ENCODE measurements at regions not wholly inside any gene's neighbourhood (a gene's known extent, or its start where the extent isn't known, plus 50 kb on each side); places are given as distances from the start of the nearest gene placed in this dataset.
"Not testable (repeated sequence)": the region's sequence is repeated elsewhere in the genome, so short reads cannot be mapped to it uniquely, and the experiment has no call there.

DNA sequence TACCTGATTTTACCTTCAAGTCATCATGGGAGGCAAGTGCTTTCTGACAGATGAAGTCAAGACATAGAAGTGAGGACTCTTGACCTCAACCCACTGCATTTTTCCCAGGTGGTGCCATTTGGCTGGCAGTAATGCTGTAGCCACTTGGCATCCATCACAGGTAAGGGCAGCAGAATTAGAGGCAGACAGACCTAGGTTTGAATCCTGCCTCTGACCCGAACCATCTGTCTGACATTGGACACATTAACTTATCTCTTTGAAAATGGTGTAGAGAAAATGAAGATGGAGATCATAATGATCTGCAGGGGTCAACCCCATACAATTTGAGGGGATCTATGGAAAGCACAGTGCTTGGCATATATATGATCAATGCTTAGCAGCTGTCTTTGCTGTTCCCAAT, 505.5 kb downstream of the NPIPA7 start:
- DNase-seq, result no peak

DNA sequence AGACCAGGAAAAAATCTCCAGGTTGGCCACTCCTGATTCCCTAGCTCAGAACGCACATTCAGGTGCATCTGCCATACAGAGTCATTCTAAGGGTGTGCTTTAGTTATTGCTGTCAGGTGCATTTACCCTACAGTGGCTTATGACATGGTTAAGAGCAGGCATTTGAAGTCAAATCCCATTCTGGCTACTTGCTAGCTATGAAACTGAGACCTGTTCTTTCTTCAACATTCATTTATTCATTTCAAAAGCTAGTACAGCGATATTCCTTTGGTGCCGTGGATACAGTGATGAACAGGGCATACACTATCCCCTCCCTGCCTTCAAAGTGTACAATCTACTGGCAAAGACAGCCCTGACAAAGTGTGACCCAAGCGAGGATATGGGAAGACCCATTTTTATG, 508.3 kb downstream of the NPIPA7 start:
- no peak for DNase-seq

GRCh38 chr16:16890964-16891363, 512.0 kb downstream of the NPIPA7 start:
- DNase-seq, result no peak

DNA sequence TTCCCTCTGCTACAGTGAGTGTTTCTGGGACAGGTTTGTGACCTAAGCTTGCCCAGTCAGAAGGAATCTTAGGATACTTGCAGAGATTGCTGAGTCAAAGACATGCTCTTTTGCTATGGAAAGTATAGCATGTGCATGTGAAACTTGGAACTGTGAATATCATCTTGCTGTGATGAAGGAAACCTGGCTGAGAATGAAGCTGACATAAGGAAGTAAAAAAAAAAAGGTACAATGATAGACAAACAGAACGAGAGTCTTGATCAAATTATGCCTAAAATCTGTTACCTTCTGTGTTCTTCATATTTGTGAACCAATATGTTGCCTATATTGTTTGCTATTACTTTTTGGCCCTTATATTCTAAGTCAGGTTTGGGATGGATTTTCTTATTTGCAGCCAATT, 525.7 kb downstream of the NPIPA7 start:
- no peak for DNase-seq

DNA sequence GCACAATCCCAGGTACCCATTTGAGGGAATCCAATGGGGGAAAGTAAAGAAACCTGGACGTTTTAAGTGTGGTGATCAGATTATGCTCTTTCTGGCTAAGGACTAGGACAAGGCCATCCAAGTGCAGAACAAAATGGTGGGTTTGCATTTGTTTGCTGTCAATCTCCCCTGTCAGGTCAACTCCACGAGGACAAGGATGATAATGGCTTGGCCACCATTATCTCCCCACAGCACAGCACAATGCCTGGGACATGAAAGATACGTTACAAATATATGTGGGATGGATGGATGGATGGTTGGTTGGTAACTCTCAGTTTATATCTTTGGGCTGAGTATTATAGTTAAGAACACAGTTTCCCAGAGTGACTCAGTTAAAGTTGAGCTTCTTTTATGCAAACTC, 526.9 kb downstream of the NPIPA7 start:
- no peak for DNase-seq

DNA sequence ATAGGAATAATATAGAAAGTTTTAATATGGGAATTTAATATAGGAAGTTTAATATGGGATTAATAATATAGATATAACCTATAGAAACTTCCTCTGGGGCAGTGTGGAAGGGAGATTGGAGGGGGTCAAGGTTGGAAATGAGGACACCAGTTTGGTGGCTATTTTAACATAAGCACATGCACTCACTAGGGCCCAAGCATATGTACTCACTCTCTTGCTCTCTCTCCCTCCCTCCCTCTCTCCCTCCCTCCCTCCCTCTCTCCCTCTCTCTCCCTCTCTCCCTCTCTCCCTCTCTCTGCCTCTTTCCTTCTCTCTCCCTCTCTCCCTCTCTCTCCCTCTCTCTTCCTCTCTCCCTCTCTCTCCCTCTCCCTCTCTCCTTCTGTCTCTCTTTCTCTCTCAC, 528.1 kb downstream of the NPIPA7 start:
- no peak for DNase-seq

DNA sequence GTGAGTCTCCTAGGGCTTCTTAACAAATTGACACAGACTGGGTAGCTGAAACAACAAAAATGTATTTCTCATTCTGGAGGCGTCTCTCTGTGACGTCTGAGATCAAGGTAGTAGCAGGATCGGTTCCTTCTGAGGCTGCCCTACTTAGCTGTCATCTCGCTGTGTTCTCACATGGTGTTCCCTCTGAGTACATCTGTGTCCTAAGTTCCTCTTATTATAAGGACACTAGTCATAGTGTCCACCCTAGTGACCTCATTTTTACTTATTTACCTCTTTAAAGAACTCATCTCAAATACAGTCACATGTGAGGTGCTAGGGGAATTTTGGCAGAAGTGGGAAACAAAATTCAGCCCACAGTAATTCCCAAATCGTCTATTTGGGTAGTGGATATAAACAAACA, 529.1 kb downstream of the NPIPA7 start:
- no peak for DNase-seq

DNA sequence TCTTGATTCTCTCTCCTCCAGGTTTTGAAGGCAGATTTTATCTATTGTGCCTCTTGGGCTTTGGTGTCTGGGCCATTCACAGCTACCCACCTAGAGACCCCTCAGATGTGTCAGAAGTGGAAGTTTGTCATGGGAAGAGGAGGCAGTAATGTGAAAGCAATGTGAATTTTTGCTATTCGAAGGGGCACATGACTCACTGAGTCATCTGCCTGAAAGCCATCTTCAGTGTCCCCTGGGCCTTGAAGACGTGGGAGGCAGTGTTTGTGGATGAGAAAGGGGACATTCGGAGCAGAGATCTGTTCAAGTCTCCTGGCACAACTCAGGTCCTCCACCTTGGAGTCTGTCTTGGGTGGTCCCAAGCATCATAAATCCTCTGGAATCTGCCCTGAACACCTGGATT, 530.2 kb downstream of the NPIPA7 start:
- DNase-seq, result no peak

GRCh38 chr16:16910666-16911065, 531.7 kb downstream of the NPIPA7 start:
- no peak for DNase-seq

DNA sequence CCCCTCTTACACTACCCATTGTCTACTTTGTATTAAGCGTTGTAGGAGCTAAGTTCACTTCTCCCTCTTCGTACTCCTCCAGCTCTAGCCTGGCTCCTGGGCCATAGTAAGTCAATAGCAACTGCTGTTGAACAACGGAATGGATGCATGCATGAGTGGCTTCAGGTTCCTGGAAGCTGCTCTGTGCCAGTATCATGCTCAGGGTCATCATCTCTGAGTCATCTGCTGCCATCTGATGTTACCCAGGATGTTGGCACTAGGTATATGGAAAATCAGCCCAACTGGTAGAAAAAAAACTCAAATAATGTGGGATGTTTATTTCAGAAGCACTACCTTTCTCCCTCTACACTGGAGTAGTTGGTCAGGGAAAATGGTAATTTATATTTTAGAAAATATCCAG, 536.8 kb downstream of the NPIPA7 start:
- DNase-seq, result no peak

GRCh38 chr16:16917191-16917785, 538.3 kb downstream of the NPIPA7 start:
- no peak for DNase-seq

DNA sequence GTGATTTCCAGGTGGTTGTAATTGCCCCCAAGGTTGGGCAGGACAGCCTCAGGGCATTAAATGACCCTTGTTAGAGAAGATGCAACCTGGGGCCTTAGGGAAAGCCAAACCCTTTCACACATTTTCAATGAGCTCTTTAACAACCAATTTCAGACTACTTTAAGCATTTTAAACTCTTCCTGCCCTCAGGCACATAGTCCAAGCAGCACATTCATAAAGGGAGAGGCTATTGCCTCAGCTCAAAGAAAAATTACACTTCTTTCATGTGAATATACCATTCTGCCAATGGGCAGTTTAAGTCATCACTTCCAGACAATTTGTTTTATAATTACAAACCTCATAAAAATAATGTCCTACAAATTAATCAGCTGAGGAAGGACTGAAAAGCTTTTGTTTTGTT, 544.5 kb downstream of the NPIPA7 start:
- DNase-seq, result no peak

GRCh38 chr16:16924613-16925012, 545.7 kb downstream of the NPIPA7 start:
- no peak for DNase-seq

DNA sequence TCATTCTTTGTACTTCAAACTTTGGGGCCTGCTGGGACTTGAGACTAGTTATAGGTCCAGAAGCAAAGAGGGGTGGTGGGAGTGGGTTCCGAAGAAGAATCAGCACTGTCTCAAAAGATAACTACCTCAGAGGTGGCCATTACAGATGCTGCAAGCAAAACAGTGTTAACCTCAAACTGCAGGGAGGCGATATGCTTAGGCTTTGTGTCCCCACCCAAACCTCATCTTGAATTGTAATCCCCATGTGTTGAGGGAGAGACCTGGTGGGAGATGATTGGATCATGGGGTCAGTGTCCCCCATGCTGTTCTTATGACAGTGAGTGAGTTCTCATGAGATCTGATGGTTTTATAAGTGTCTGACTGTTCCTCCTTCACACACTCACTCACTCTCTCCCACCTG, 545.3 kb downstream of the XYLT1 start:
- DNase-seq, result no peak

- DNase-seq, result no peak
Observed at GRCh38 chr16:16928532-16929109, 542.1 kb downstream of the XYLT1 start.

DNA sequence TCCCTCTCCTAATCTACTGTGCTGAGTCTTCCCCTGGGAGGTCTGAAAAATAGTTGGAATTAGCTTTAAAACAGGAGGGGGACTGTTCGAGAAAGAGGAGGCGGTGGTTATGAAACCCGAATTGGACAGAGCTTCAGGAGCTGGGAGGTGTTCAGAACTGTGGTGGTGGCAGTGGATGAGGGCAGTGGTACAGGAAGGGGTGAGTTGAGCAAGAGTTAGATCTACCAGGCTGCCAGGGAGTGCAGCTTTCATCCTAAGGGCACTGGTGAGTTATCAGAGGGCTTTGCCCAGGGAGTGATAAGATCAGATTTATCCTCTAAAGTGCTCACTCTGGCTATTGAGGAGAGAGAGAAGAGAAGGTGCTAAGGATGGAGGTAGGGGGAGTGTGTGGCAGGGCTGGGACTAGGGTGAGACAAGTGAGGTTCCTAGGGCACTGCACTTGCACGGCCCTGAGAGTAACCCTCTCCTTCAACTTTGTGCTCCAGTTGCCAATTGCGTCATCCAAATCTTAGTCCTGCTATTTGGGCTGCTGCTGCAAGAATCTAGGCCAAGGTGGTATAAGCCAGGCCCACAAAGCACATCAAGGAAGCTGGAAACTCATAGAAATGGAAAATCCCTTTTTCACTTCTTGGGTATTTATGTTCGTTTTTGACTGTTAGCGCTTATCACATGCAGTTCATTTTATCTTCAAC, 540.3 kb downstream of the XYLT1 start:
- no peak for DNase-seq

GRCh38 chr16:16933861-16934260, 536.9 kb downstream of the XYLT1 start:
- no peak for DNase-seq

DNA sequence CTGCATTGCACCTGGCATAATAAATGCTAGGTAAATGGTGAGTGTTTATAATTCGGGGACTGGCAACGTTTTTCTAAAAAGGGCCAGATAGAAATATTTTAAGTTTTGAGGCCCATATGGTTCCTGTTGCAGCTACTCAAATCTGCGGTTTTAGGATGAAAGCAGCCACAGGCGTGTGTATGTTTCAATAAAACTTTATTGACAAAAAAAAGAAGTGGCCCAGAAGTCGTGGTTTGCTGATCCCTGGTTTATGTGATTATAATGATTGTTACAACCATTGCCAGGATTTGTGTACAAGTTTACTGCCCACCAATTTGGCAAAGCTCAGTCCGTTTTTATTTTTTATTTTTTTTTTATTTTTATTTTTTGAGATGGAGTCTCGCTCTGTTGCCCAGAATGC, 536.1 kb downstream of the XYLT1 start:
- DNase-seq, result no peak

DNA sequence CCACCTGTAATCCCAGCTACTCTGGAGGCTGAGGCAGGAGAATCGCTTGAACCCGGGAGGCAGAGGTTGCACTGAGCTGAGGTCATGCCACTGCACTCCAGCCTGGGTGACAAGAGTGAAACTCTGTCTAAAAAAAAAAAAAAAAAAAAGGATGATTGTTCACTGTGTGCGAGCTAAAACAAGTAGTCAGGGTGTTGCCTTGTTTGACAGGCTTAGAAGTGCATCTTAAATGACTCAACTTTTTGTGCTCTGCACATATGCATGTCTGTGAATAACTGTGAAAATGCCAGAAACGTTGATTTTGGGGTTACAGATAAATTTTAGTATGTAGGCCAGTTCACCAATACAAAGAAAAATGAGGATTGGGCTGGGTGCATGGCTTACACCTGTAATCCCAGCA, 534.9 kb downstream of the XYLT1 start:
- not testable (repeated sequence) for DNase-seq

GRCh38 chr16:16937576-16937975, 533.2 kb downstream of the XYLT1 start:
- no peak for DNase-seq

DNA sequence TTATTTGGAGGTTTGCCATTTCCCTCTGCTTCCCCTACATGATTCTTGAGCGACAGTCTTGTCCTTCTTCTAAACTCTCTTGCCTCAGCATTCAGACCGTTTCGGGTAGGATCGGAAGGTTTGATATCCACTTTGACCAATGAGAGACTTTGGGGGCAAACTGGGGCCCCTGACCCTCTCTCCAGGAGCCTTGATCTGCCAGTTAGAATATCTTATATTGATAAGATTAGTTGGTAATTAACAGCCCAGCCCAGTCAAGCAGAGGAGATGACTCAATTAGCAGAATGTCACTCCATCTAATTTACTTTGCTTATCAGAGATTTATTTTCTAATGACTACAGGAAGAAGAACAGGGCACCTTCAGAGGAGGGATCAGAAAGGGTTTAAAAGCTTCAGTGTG, 532.8 kb downstream of the XYLT1 start:
- no peak for DNase-seq

DNA sequence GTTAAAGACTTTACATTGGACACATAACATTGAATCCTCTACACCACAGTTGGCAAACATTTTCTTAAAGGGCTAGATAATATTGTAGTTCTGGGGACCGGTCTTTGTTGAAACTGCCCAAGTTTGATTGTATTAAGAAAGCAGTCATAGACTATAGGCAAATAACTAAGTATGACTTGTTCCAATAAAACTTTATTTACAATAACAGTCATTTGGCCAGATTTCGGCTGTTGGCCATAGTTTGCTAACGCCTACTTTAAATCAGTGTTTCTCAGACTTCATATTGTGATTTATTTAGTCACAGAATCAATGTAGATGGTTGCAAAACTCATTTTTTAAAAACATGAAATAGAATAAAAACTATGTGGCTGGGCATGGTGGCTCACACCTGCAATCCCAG, 531.8 kb downstream of the XYLT1 start:
- no peak for DNase-seq

DNA sequence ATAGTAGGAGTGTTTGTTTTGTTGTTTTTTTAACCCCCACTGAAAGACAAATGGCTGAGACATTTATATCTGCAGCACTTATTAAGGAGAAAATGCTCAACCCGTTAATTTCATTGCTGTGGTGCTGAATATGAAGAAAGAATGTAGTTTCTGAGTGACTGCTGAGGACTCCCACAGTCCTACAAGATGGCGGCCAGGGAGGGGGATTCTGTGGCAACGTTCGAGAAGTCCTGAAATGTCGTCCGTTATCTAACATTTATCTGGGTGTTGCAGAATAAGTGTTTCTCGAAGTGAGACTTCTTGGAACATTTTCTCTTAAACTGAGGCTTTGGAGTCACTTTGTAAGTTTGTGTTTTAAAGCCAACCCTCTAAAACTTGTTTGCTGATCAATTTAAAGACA, 530.4 kb downstream of the XYLT1 start:
- no peak for DNase-seq

DNA sequence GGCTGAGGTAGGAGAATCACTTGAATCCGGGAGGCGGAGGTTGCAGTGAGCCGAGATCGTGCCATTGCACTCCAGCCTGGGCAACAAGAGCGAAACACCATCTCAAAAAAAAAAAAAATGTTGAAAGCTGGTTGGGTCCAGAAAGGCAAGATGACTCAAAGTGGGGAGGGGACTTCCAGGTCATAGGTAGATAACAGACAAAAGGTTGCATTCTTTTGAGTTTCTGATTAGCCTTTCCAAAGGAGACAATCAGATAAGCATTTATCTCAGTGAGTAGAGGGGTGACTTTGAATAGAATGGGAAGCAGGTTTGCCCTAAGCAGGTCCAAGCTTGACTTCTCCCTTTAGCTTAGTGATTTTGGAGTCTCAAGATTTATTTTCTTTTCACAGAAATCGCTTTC, 527.9 kb downstream of the XYLT1 start:
- not testable (repeated sequence) for DNase-seq

DNA sequence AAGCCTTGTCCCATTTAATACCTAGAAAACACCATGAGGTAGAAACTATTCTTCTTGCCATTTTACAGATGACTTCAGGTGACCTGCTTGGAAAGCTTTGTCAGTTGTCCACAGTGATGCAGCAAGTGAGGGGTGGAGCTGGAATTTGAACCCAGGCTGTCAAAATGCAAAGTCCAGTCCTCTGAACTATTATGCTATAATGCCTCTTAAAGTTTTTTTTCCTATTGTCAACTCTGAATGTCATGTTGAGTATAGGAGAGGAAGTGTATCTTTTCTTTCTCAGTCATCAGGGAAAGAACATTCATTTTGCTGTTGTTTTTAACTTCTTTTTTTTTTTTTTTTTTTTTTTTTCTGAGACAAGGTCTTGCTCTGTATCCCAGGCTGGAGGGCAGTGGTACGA, 525.6 kb downstream of the XYLT1 start:
- DNase-seq, result no peak

All from KG1 (cell line).